ENCODE measurements at regions not wholly inside any gene's neighbourhood (a gene's known extent, or its start where the extent isn't known, plus 50 kb on each side); places are given as distances from the start of the nearest gene placed in this dataset.
"Not testable (repeated sequence)": the region's sequence is repeated elsewhere in the genome, so short reads cannot be mapped to it uniquely, and the experiment has no call there.

GRCh38 chr4:188727746-188728145 is 588.5 kb downstream of the TRIML1 start:
- no peak overlapping the region for H3K4me3 ChIP-seq (ENCODE audit: control insufficient read depth, low read depth, low read length)
- TF ChIP-seq CTCF (IDR thresholded peaks at IDR 0.05; ENCODE audit: control insufficient read depth, insufficient read depth, low read depth, low read length, missing control alignments), result no peak
- DNase-seq (ENCODE audit: low read depth), result no peak

GRCh38 chr4:188728359-188728758 is 589.1 kb downstream of the TRIML1 start:
- no peak for DNase-seq (ENCODE audit: low read depth)
- no peak for TF ChIP-seq CTCF (IDR thresholded peaks at IDR 0.05; ENCODE audit: control insufficient read depth, insufficient read depth, low read depth, low read length, missing control alignments)
- no peak overlapping the region for H3K4me3 ChIP-seq (ENCODE audit: control insufficient read depth, low read depth, low read length)

- DNase-seq (ENCODE audit: low read depth), result no peak
- no peak for TF ChIP-seq CTCF (IDR thresholded peaks at IDR 0.05; ENCODE audit: control insufficient read depth, insufficient read depth, low read depth, low read length, missing control alignments)
- H3K4me3 ChIP-seq (ENCODE audit: control insufficient read depth, low read depth, low read length), result no peak overlapping the region
Measured at GRCh38 chr4:188732131-188732530, 592.9 kb downstream of the TRIML1 start.

GRCh38 chr4:188735082-188735481 is 595.8 kb downstream of the TRIML1 start:
- DNase-seq (ENCODE audit: low read depth), result no peak

GRCh38 chr4:188737251-188738002 is 598.2 kb downstream of the TRIML1 start:
- H3K4me3 ChIP-seq (ENCODE audit: control insufficient read depth, low read depth, low read length), result no peak overlapping the region
- DNase-seq (ENCODE audit: low read depth), result no peak
- no peak for TF ChIP-seq CTCF (IDR thresholded peaks at IDR 0.05; ENCODE audit: control insufficient read depth, insufficient read depth, low read depth, low read length, missing control alignments)

More at GRCh38 chr4:188735082-188735481, 595.8 kb downstream of the TRIML1 start:
- no peak overlapping the region for H3K4me3 ChIP-seq (ENCODE audit: control insufficient read depth, low read depth, low read length)
- TF ChIP-seq CTCF (IDR thresholded peaks at IDR 0.05; ENCODE audit: control insufficient read depth, insufficient read depth, low read depth, low read length, missing control alignments), result no peak

GRCh38 chr4:188738290-188738689 is 599.0 kb downstream of the TRIML1 start:
- not testable (repeated sequence) for H3K4me3 ChIP-seq (ENCODE audit: control insufficient read depth, low read depth, low read length); DNase-seq (ENCODE audit: low read depth)

GRCh38 chr4:188740172-188740571 is 600.9 kb downstream of the TRIML1 start:
- not testable (repeated sequence) for DNase-seq (ENCODE audit: low read depth); H3K4me3 ChIP-seq (ENCODE audit: control insufficient read depth, low read depth, low read length)

- H3K4me3 ChIP-seq (ENCODE audit: control insufficient read depth, low read depth, low read length); DNase-seq (ENCODE audit: low read depth): not testable (repeated sequence)
Measured at GRCh38 chr4:188740791-188741190, 601.5 kb downstream of the TRIML1 start.

Data from AG09309 (cell line).